Ectodermal cell (in vitro differentiated cells): ENCODE measurements at regions not wholly inside any gene's neighbourhood (a gene's known extent, or its start where the extent isn't known, plus 50 kb on each side); places are given as distances from the start of the nearest gene placed in this dataset.

Source experiments
- H3K27ac ChIP-seq: 2 replicates; pipeline ENCODE4 v1.7.0; 2013; ENCODE audit warnings: mild to moderate bottlenecking, low read depth, low read length; ENCODE audit not compliant: insufficient read depth, poor library complexity, severe bottlenecking
- H3K27me3 ChIP-seq: 2 replicates; pipeline ENCODE4 v1.7.0; 2013; ENCODE audit warnings: mild to moderate bottlenecking, low read length; ENCODE audit not compliant: insufficient read depth, control insufficient read depth, poor library complexity, severe bottlenecking
- H3K36me3 ChIP-seq: one replicate; pipeline ENCODE4 v1.7.0; 2013; ENCODE audit warnings: low read length; ENCODE audit not compliant: control insufficient read depth, insufficient read depth
- H3K4me1 ChIP-seq: one replicate; pipeline ENCODE4 v1.7.0; 2013; ENCODE audit warnings: low read length; ENCODE audit not compliant: control insufficient read depth, insufficient read depth
- H3K4me3 ChIP-seq: 2 replicates; pipeline ENCODE4 v1.7.0; 2013; ENCODE audit warnings: low read depth, low read length, control low read depth; ENCODE audit not compliant: insufficient read depth
- H3K9me3 ChIP-seq: 2 replicates; pipeline ENCODE4 v1.7.0; 2013; ENCODE audit warnings: mild to moderate bottlenecking, low read length, moderate library complexity; ENCODE audit not compliant: control insufficient read depth
- WGBS, 2 experiments: methylation state at CpG; one replicate each; pipeline ENCODE4 v1.1.7; 2013; ENCODE audit warnings: missing lambda C conversion rate in 2 of 2; 5-methylcytosine and 5-hydroxymethylcytosine counted together

DNA sequence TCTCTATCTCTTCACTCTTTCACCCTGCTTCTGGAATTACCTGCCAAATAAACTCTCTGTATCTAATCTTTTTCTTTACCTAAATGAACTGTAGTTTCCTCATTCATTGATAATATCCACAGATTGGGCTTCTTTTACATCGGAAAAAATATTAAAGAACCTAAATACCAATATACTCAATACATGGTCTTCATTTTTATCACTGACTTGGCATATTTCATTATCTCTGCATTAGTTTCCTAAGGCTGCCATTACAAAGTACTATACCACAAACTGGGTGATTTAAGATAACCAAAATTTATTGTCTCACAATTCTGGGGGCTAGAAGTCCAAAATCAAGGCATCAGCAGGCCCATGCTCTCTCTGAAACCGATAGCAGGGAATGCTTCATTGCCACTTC lies 411.9 kb upstream of the SPTLC3 start:
- H3K27ac ChIP-seq, result no peak overlapping the region
- WGBS, 2 experiments, result 91 to 92% methylated on average over 2 of the region's 2 CpGs
- H3K4me3 ChIP-seq, result no peak overlapping the region
- no peaks in the 10 kb centered on the region for H3K4me1 ChIP-seq
- H3K36me3 ChIP-seq, result no peaks in the 10 kb centered on the region
- no peaks in the 10 kb centered on the region for H3K27me3 ChIP-seq
- H3K9me3 ChIP-seq, result no peaks in the 10 kb centered on the region

DNA sequence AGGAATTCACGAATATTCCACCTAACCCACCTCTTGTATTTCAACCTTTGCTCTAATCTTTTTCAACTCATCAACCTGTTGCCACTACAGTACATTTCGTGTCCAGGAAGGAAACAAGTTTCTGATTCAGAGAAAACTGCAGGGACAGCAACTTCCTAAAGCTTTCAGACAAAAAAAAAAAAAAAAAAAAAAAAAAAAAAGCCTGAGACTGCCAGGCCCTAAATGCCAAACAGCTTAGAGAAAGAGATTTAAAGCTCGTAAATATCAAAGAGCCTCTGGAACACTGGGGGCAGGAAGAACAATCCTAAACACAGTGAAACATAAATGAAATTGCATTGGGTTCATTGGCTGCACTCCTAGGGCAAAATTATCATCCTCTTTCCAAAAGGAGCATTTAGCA lies 411.2 kb upstream of the SPTLC3 start:
- H3K4me3 ChIP-seq, result no peak overlapping the region
- no peaks in the 10 kb centered on the region for H3K9me3 ChIP-seq
- H3K4me1 ChIP-seq, result no peaks in the 10 kb centered on the region
- no peaks in the 10 kb centered on the region for H3K36me3 ChIP-seq
- no peak overlapping the region for H3K27ac ChIP-seq
- WGBS, 2 experiments, result 82 to 86% methylated on average over 3 of the region's 3 CpGs
- H3K27me3 ChIP-seq, result no peaks in the 10 kb centered on the region

DNA sequence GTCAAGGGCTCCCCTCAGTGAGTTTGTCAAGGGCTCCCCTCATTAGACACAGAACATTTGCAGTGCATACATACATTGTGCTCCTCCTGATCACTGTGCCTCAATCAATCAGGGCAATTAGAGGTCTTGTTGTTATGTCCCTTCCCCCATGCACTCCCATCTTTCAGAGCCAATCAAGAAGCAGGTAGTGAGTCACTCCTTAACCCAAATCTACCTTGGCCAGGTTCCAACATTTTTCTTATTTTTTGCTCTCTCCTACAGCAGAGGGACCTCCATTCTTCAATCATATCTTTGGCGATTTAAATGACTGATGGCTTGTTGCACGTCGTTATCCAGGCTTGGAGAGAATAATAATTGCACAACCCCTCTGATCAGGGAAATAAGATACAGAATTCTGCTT lies 409.9 kb upstream of the SPTLC3 start:
- no peaks in the 10 kb centered on the region for H3K4me1 ChIP-seq
- no peaks in the 10 kb centered on the region for H3K27me3 ChIP-seq
- no peak overlapping the region for H3K27ac ChIP-seq
- H3K36me3 ChIP-seq, result no peaks in the 10 kb centered on the region
- H3K9me3 ChIP-seq, result no peaks in the 10 kb centered on the region
- H3K4me3 ChIP-seq, result no peak overlapping the region
- WGBS, 2 experiments, result 91 to 95% methylated on average over 3 of the region's 3 CpGs

DNA sequence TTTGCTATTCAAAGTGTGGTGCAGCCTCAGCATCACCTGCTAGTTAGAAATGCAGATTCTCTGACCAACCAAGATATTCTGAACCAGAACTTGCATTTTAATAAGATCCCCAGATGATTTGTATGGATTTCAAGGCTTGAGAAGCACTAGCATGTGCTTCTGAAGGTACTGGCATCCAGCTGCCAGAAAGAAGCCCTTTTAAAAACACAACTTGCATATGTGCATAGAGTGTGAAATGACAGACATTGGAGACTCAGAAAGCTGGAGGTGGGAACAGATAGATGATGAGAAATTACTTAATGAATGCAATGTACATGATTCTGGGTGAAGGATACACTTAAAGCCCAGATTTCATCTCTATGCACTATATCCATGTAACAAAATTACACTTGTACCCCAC lies 409.3 kb upstream of the SPTLC3 start:
- Histone ChIP-seq H3K4me3 (no peak overlapping the region), H3K9me3 (no peaks in the 10 kb centered on the region), H3K27ac (no peak overlapping the region), H3K27me3 (no peaks in the 10 kb centered on the region), H3K36me3 (no peaks in the 10 kb centered on the region), H3K4me1 (no peaks in the 10 kb centered on the region)

DNA sequence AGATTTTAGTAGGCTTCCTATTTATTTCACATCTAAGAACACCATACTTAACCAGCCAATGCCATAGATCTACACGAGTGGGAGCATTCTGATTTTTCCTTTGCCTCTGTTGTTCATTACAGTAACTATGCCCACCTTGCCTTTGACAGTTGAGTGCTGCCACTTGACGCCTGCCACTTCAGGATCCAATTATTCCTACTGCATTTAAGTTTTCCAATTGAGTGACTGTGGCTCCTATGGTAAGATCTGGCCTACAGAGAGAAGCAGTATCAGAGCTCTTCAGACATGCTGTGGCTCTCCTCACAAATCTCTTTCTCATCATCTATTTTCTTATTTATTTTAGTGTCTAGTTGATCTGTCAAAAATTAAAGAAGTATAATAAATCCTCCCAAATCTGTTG lies 403.0 kb upstream of the SPTLC3 start:
- WGBS, 2 experiments, result 86 to 95% methylated on average over 2 of the region's 2 CpGs
- H3K27me3 ChIP-seq, result no peaks in the 10 kb centered on the region
- no peak overlapping the region for H3K4me3 ChIP-seq
- H3K9me3 ChIP-seq, result no peaks in the 10 kb centered on the region
- H3K36me3 ChIP-seq, result no peaks in the 10 kb centered on the region
- no peaks in the 10 kb centered on the region for H3K4me1 ChIP-seq
- no peak overlapping the region for H3K27ac ChIP-seq

DNA sequence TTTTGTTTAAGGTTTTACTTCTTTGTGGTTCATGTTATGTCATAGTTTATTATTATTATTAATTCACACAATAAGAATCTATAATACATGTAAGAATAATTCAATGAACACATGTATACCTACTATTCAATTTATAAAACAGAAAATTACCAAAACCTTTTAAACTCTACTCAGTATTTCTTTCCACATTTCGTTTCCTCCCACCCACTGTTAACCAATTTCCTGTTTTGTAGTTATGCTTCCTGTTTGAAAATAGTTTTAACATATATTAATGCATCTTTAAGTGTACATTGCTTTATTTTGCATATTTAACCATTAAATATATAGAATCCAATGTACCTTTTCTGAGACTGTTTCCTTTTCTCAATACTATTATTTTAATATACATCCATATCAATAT lies 397.9 kb upstream of the SPTLC3 start:
- Histone ChIP-seq H3K27me3 (no peaks in the 10 kb centered on the region), H3K9me3 (no peaks in the 10 kb centered on the region), H3K4me1 (no peaks in the 10 kb centered on the region), H3K27ac (no peak overlapping the region), H3K36me3 (no peaks in the 10 kb centered on the region), H3K4me3 (no peak overlapping the region)
- 67 to 100% methylated on average over 1 of the region's 1 CpG for WGBS, 2 experiments

DNA sequence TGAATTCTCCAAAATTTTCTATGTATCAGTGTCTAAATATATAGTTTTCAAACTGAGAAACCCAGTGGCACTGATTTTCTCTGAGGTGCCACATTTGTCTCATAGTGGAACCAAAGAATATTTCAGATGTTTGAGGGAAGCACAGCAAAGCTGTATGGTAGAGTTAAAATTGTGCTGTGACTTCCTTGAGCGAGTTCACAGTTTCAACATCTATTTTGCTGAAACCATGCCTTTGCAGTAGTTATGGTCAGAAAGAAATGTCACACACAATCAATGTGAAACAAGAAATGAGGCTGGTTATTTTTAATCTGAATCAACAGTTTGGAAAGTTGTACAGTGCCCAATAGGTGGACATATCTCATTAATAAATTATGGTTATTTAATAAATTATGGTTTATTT lies 394.0 kb upstream of the SPTLC3 start:
- 100% methylated on average over 1 of the region's 1 CpG for WGBS, 2 experiments
- Histone ChIP-seq H3K4me3 (no peak overlapping the region), H3K27me3 (no peaks in the 10 kb centered on the region), H3K36me3 (no peaks in the 10 kb centered on the region), H3K4me1 (no peaks in the 10 kb centered on the region), H3K9me3 (no peaks in the 10 kb centered on the region), H3K27ac (no peak overlapping the region)

DNA sequence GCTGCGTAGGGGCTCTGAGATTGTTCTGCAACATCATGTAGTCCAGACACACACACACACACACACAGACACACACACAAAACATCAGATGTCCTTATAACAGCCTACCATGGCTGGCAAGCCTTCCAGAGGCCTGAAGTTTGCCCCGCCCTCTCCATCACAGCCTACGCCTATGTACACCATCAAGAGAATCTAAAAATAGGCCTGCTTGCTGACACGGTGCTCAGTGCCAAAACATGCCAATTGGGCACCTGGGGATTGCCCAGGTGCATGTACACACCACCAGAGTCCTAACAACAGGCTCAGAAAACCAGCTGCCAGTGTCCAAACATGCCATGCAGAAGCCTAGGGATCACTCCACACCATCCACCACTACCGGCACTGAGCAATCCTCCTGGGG lies 391.7 kb upstream of the SPTLC3 start:
- no peaks in the 10 kb centered on the region for H3K36me3 ChIP-seq
- no peaks in the 10 kb centered on the region for H3K27me3 ChIP-seq
- no peaks in the 10 kb centered on the region for H3K4me1 ChIP-seq
- H3K27ac ChIP-seq, result no peak overlapping the region
- H3K9me3 ChIP-seq, result no peaks in the 10 kb centered on the region
- WGBS, 2 experiments, result 89 to 95% methylated on average over 5 of the region's 5 CpGs
- no peak overlapping the region for H3K4me3 ChIP-seq

DNA sequence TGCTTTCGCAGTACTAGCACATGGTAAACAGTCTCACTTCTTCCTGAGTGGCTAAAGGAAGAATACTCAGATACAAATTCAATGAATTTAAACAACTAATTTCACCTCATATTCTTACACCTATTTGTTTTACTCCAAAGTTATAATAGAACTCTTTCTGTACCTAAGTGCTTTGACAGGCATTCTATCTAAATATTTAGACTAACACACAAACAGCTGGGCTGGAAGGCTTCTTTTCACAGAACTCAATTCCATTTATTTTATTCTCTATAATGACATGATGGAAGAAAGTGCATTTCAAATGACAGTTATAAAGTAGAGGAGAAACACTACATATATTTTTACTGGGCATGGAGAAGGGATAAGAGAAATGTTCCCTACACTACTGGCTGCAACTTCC lies 384.9 kb upstream of the SPTLC3 start:
- Histone ChIP-seq H3K4me1 (no peaks in the 10 kb centered on the region), H3K27me3 (no peaks in the 10 kb centered on the region), H3K4me3 (no peak overlapping the region), H3K36me3 (no peaks in the 10 kb centered on the region), H3K9me3 (no peaks in the 10 kb centered on the region), H3K27ac (no peak overlapping the region)
- 94 to 100% methylated on average over 1 of the region's 1 CpG for WGBS, 2 experiments

DNA sequence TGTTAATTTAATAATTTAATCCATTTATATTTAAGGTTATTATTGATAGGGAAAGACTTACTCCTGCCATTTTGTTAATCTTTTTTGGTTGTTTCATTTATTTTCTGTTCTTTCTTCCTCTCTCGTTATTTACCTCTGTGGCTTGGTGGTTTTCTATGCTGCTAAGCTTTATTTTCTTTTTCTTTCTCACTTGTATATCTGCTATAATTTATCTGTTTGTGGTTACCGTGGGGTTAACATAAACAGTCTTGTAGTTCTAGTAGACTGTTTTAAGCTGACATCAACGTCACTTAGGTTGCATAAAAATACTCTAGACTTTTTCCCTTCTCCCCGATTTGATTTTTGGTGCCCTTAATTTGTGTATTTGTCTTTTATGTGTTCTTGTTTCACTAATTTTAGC lies 381.3 kb upstream of the SPTLC3 start:
- no peaks in the 10 kb centered on the region for H3K36me3 ChIP-seq
- no peaks in the 10 kb centered on the region for H3K4me1 ChIP-seq
- WGBS, 2 experiments, result 93% methylated on average over 3 of the region's 4 CpGs; no CpG with 5 or more reads in 1 of the 2 experiments
- H3K9me3 ChIP-seq, result no peaks in the 10 kb centered on the region
- H3K27me3 ChIP-seq, result no peaks in the 10 kb centered on the region
- no peak overlapping the region for H3K4me3 ChIP-seq
- no peak overlapping the region for H3K27ac ChIP-seq

DNA sequence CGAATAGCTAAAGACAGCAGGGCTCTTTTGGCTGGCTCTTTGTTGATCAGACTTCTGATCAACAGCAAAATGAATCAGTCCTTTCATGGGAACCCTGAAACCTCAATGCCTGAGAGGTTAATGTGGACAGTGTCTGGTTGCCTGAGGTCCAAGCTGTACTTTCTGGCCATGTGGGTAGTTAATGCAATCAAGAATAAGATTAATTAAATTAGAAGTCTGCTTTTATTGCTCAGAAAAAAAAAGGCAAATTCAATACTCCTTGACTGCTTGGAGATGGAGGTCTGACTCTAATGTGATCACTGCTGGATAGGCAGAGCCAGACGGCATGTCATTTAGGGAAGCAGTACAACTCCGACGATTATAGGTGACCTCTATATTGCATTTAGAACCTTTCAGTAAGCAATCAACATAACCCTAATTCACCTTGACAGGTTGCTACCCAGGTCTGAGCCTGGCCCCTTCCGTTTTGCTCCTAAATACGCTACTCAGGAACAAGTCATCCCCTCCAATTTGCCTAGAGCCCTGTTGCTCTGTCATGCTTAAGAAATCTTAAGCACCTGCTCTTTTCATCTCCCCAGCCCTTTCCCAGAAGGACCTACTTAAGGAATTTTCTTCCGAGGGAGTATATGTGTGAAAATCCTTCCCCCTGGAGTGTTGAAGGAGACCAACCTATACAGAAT lies 370.0 kb upstream of the SPTLC3 start:
- WGBS, 2 experiments, result 86 to 92% methylated on average over 7 of the region's 7 CpGs
- H3K4me3 ChIP-seq, result no peak overlapping the region
- no peak overlapping the region for H3K27ac ChIP-seq
- no peaks in the 10 kb centered on the region for H3K4me1 ChIP-seq
- H3K9me3 ChIP-seq, result no peaks in the 10 kb centered on the region
- no peaks in the 10 kb centered on the region for H3K27me3 ChIP-seq
- no peaks in the 10 kb centered on the region for H3K36me3 ChIP-seq
